NCI-H2227 (cell line): ENCODE measurements at regions not wholly inside any gene's neighbourhood (a gene's known extent, or its start where the extent isn't known, plus 50 kb on each side); places are given as distances from the start of the nearest gene placed in this dataset.
"Not testable (repeated sequence)": the region's sequence is repeated elsewhere in the genome, so short reads cannot be mapped to it uniquely, and the experiment has no call there.

ENCODE experiments used
- DNase-seq: peaks from one replicate; lab custom pipeline; 2025; ENCODE audit not compliant: unreplicated experiment; lab: John Stamatoyannopoulos, UW

GRCh38 chr13:44783994-44784707 is 205.1 kb downstream of the NUFIP1 start:
- DNase-seq, result no peak

GRCh38 chr13:44780591-44781280 is 204.6 kb upstream of the TSC22D1 start:
- no peak for DNase-seq

GRCh38 chr13:44778761-44779484 is 202.8 kb upstream of the TSC22D1 start:
- no peak for DNase-seq

- DNase-seq, result not testable (repeated sequence)
Observed at GRCh38 chr13:44775290-44775689, 199.2 kb upstream of the TSC22D1 start.

GRCh38 chr13:44770951-44771350 is 194.8 kb upstream of the TSC22D1 start:
- DNase-seq, result no peak

- no peak for DNase-seq
Observed at GRCh38 chr13:44769686-44770085, 193.6 kb upstream of the TSC22D1 start.

GRCh38 chr13:44768775-44769581 is 192.8 kb upstream of the TSC22D1 start:
- no peak for DNase-seq

- DNase-seq, result no peak
Observed at GRCh38 chr13:44768239-44768638, 192.1 kb upstream of the TSC22D1 start.

GRCh38 chr13:44765001-44765471 is 188.9 kb upstream of the TSC22D1 start:
- DNase-seq, result no peak

GRCh38 chr13:44764302-44764692 is 188.2 kb upstream of the TSC22D1 start:
- DNase-seq, result no peak

- DNase-seq, result no peak
Observed at GRCh38 chr13:44763615-44764301, 187.6 kb upstream of the TSC22D1 start.

GRCh38 chr13:44762911-44763310 is 186.8 kb upstream of the TSC22D1 start:
- no peak for DNase-seq

- no peak for DNase-seq
Observed at GRCh38 chr13:44760434-44760833, 184.3 kb upstream of the TSC22D1 start.

- DNase-seq, result peak; percentile 5
Observed at GRCh38 chr13:44759384-44760360, 183.5 kb upstream of the TSC22D1 start.

- DNase-seq, result peak; percentile 52
Observed at GRCh38 chr13:44758630-44759383, 182.7 kb upstream of the TSC22D1 start.

GRCh38 chr13:44757671-44758070 is 181.5 kb upstream of the TSC22D1 start:
- DNase-seq, result no peak

GRCh38 chr13:44756276-44756810 is 180.2 kb upstream of the TSC22D1 start:
- DNase-seq, result no peak

- no peak for DNase-seq
Observed at GRCh38 chr13:44755872-44756271, 179.7 kb upstream of the TSC22D1 start.
